ENCODE measurements at regions not wholly inside any gene's neighbourhood (a gene's known extent, or its start where the extent isn't known, plus 50 kb on each side); places are given as distances from the start of the nearest gene placed in this dataset.
"Not testable (repeated sequence)": the region's sequence is repeated elsewhere in the genome, so short reads cannot be mapped to it uniquely, and the experiment has no call there.

DNA sequence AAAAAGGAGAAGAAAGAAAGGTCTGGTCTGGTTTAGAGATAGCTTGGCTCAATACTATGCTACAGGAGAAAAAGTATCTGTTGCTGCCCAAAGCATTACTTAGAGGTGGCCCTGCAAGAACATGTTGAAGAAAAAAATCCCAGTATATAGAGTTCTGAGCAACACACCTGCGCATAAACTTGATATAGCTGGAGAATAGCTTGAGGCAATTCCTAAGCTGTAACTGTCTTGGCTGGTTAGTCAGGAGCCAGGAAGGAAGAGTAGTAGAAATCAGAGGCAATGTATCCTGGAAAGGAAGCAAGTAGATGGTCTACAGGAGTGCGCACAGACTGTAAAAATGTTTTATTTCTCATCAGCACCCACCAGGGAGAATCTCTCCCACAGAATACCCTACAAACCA is 209.7 kb downstream of the SLITRK1 start:
- DNase-seq (no peak), ATAC-seq (ENCODE audit: low FRiP score in 2 of 2) (no peak)
- Histone ChIP-seq H3K4me1 (no peaks in the 10 kb centered on the region), H3K27ac (no peak overlapping the region), H3K9me3 (no peaks in the 10 kb centered on the region), H3K27me3 (no peaks in the 10 kb centered on the region), H3K4me3 (no peak overlapping the region), H3K36me3 (no peaks in the 10 kb centered on the region)
- WGBS, 2 donors: 94 to 96% methylated on average over 2 of the region's 2 CpGs
- no peak for TF ChIP-seq POLR2AphosphoS5 (IDR thresholded peaks at IDR 0.05)
- TF ChIP-seq, protein P1, sequence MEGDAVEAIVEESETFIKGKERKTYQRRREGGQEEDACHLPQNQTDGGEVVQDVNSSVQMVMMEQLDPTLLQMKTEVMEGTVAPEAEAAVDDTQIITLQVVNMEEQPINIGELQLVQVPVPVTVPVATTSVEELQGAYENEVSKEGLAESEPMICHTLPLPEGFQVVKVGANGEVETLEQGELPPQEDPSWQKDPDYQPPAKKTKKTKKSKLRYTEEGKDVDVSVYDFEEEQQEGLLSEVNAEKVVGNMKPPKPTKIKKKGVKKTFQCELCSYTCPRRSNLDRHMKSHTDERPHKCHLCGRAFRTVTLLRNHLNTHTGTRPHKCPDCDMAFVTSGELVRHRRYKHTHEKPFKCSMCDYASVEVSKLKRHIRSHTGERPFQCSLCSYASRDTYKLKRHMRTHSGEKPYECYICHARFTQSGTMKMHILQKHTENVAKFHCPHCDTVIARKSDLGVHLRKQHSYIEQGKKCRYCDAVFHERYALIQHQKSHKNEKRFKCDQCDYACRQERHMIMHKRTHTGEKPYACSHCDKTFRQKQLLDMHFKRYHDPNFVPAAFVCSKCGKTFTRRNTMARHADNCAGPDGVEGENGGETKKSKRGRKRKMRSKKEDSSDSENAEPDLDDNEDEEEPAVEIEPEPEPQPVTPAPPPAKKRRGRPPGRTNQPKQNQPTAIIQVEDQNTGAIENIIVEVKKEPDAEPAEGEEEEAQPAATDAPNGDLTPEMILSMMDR (IDR thresholded peaks at IDR 0.05): no peak

DNA sequence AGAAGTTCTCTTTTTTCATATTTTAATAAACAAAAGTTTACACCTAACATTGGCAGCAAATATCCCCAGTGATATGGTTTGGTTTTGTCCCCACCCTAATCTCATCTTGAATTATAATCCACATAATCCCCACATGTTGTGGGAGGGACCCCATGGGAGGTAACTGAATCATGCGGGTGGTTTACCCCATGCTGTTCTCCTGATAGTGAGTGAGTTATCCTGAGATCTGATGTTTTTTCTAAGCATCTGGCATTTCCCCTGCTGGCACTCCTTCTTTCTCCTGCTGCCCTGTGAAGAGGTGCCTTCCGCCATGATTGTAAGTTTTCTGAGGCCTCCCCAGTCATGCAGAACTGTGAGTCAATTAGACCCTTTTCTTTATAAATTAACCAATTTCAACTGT is 214.7 kb downstream of the SLITRK1 start:
- Histone ChIP-seq H3K27me3 (no peaks in the 10 kb centered on the region), H3K27ac (no peak overlapping the region), H3K36me3 (no peaks in the 10 kb centered on the region), H3K9me3 (no peaks in the 10 kb centered on the region), H3K4me1 (no peaks in the 10 kb centered on the region), H3K4me3 (no peak overlapping the region)
- WGBS, 2 donors: 93 to 95% methylated on average over 2 of the region's 2 CpGs
- no peak for TF ChIP-seq POLR2AphosphoS5 (IDR thresholded peaks at IDR 0.05)
- TF ChIP-seq EP300 (IDR thresholded peaks at IDR 0.05): no peak
- TF ChIP-seq POLR2A (IDR thresholded peaks at IDR 0.05): no peak
- TF ChIP-seq, protein P1 (IDR thresholded peaks at IDR 0.05): no peak
- DNase-seq: no peak
- no peak for ATAC-seq (ENCODE audit: low FRiP score in 2 of 2)

DNA sequence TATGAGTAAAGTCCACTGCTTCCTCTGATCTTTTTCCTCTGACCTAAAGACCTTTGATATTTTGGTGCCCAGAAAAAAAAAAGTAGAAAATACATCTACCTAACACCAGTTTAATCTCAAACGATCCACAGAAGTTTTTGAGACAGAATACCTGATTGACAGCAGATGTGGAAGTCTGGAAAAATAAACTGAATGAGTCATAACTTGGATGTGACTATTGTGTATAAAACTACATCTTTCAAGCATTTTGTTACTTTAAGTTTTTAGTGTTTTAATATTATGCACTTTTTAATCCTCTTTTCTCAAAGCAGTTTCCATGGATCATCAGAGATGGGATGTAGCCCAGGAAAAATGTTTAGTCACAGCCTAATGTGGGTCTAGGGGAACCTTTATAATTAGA is 216.1 kb downstream of the SLITRK1 start:
- ATAC-seq (ENCODE audit: low FRiP score in 2 of 2): no peak
- Histone ChIP-seq H3K4me1 (no peaks in the 10 kb centered on the region), H3K27ac (no peak overlapping the region), H3K27me3 (no peaks in the 10 kb centered on the region), H3K9me3 (no peaks in the 10 kb centered on the region), H3K4me3 (no peak overlapping the region), H3K36me3 (no peaks in the 10 kb centered on the region)
- no peak for DNase-seq
- WGBS, 2 donors: 54 to 71% methylated on average over 1 of the region's 1 CpG
- TF ChIP-seq POLR2AphosphoS5 (IDR thresholded peaks at IDR 0.05) (no peak), POLR2A (IDR thresholded peaks at IDR 0.05) (no peak), EP300 (IDR thresholded peaks at IDR 0.05) (no peak)
- TF ChIP-seq, protein P1 (IDR thresholded peaks at IDR 0.05): no peak

DNA sequence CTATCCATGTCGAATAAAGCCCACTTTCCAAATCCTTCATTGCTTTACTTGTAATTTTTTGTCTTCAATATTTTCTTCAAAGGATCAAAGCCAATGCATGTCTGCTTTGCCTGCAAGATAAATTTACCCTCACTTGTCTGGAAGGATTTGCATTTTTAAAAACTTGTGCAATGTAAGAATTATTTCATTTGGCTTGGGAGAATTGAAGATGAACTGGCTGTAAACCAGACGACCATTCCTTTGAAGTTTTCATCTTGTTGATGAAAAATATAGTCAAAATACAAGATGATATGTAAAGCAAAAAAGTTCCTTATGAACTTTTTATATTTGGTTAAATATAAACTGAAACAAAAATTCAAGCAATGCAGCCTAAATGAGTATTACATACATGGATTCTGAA is 225.0 kb downstream of the SLITRK1 start:
- Histone ChIP-seq H3K9me3 (no peaks in the 10 kb centered on the region), H3K27ac (no peak overlapping the region), H3K27me3 (no peaks in the 10 kb centered on the region), H3K4me3 (no peak overlapping the region), H3K4me1 (no peaks in the 10 kb centered on the region), H3K36me3 (no peaks in the 10 kb centered on the region)
- TF ChIP-seq POLR2A (IDR thresholded peaks at IDR 0.05): no peak
- no peak for TF ChIP-seq POLR2AphosphoS5 (IDR thresholded peaks at IDR 0.05)
- DNase-seq (no peak), ATAC-seq (ENCODE audit: low FRiP score in 2 of 2) (no peak)
- 48 to 52% methylated on average over 2 of the region's 2 CpGs for WGBS, 2 donors

DNA sequence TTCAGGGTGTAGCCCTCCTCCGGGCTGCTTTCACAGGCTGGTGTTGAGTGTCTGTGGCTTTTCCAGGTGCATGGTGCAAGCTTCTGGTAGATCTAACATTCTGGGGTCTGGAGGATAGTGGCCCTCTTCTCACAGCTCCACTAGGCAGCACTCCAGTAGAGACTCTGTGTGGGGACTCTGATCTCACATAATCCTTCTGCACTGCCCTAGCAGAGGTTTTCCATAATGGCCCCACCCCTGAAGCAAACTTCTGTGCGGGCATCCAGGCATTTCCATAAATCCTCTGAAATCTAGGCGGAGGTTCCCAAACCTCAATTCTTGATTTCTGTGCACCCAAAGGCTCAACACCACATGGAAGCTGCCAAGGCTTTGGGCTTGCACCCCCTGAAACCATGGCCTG is 239.7 kb downstream of the SLITRK1 start:
- WGBS, 2 donors: 73 to 85% methylated on average over 3 of the region's 3 CpGs
- not testable (repeated sequence) for DNase-seq; H3K9me3 ChIP-seq; H3K27ac ChIP-seq; H3K4me3 ChIP-seq; ATAC-seq (ENCODE audit: low FRiP score in 2 of 2); H3K4me1 ChIP-seq; H3K36me3 ChIP-seq; H3K27me3 ChIP-seq

DNA sequence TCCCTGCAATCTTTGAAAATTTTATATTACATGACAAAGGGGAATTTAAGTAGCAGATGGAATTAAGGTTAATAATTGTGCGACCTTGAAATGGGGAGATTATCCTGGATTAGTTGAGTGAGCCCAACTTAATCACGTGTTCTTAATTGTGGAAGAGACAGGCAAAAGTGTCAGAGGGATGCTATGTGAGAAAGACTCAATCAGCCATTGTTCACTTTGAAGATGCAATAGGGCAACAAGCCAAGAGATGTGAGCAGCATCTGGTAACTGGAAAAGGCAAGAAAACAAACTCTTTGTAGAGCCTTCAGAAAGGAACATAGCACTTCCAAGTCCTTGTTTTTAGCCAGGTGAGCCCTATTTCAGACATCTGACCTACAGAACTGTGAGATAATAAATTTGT is 247.7 kb downstream of the SLITRK1 start:
- 74 to 81% methylated on average over 2 of the region's 2 CpGs for WGBS, 2 donors
- Histone ChIP-seq H3K27me3 (no peaks in the 10 kb centered on the region), H3K27ac (no peak overlapping the region), H3K9me3 (no peaks in the 10 kb centered on the region), H3K4me3 (no peak overlapping the region), H3K36me3 (no peaks in the 10 kb centered on the region), H3K4me1 (no peaks in the 10 kb centered on the region)
- TF ChIP-seq EP300 (IDR thresholded peaks at IDR 0.05) (no peak), POLR2AphosphoS5 (IDR thresholded peaks at IDR 0.05) (no peak), POLR2A (IDR thresholded peaks at IDR 0.05) (no peak)
- TF ChIP-seq, protein P1 (IDR thresholded peaks at IDR 0.05): no peak
- ATAC-seq (ENCODE audit: low FRiP score in 2 of 2) (no peak), DNase-seq (no peak)

Measured in upper lobe of left lung (tissue), 6 donors.